ENCODE measurements at regions not wholly inside any gene's neighbourhood (a gene's known extent, or its start where the extent isn't known, plus 50 kb on each side); places are given as distances from the start of the nearest gene placed in this dataset.

- Histone ChIP-seq H3K4me3 (no peak overlapping the region), H3K27me3 (replicated peaks in 1 of 2; ENCODE audit: control insufficient read depth in 2 of 2, insufficient read depth in 2 of 2, low read length in 1 of 2) (no peaks in the 10 kb centered on the region), H3K4me1 (ENCODE audit: control insufficient read depth, insufficient read depth, low read length) (no peaks in the 10 kb centered on the region), H3K9ac (ENCODE audit: control insufficient read depth, insufficient read depth, low read length) (no peak overlapping the region), H3K4me2 (ENCODE audit: control insufficient read depth, insufficient read depth) (no peak overlapping the region), H3K79me2 (ENCODE audit: control insufficient read depth, insufficient read depth, low read length) (no peaks in the 10 kb centered on the region), H3K9me3 (replicated peaks; ENCODE audit: control insufficient read depth, insufficient read depth, low read length) (no peaks in the 10 kb centered on the region; the same call in 2 of the 3 replicates), H2AFZ (ENCODE audit: control insufficient read depth, low read depth, low read length) (no peak overlapping the region), H3K36me3 (ENCODE audit: control insufficient read depth in 2 of 2, insufficient read depth in 2 of 2, low read length in 1 of 2) (no peaks in the 10 kb centered on the region), H3K27ac (ENCODE audit: control insufficient read depth, insufficient read depth) (no peak overlapping the region), H4K20me1 (ENCODE audit: control insufficient read depth, insufficient read depth) (no peaks in the 10 kb centered on the region)
- POLR2A ChIA-PET, result interaction anchor here (0.6 kb wide), 1 partner anchor 439 kb away, joined by 3 read pairs; no protein-coding TSS in a partner anchor
- no TSS peak for BruUV-seq (replicated peaks)
- intact Hi-C loops (cut with micrococcal nuclease; ENCODE audit: unreplicated experiment), result no loop called here
- TF ChIP-seq EZH2 (IDR thresholded peaks at IDR 0.05; ENCODE audit: borderline replicate concordance, control insufficient read depth, low read depth, low read length) (no peak), RUNX3 (IDR thresholded peaks at IDR 0.05; ENCODE audit: low read length) (no peak), NBN (IDR thresholded peaks at IDR 0.05) (no peak), EED (IDR thresholded peaks at IDR 0.05; ENCODE audit: low read depth) (no peak), RBBP5 (conservative IDR thresholded peaks at IDR 0.05) (no peak), JUNB (IDR thresholded peaks at IDR 0.05) (no peak), MLLT1 (IDR thresholded peaks at IDR 0.05) (no peak), SREBF1 (IDR thresholded peaks at IDR 0.05; ENCODE audit: low read length) (no peak)
- TF ChIP-seq, protein P1, sequence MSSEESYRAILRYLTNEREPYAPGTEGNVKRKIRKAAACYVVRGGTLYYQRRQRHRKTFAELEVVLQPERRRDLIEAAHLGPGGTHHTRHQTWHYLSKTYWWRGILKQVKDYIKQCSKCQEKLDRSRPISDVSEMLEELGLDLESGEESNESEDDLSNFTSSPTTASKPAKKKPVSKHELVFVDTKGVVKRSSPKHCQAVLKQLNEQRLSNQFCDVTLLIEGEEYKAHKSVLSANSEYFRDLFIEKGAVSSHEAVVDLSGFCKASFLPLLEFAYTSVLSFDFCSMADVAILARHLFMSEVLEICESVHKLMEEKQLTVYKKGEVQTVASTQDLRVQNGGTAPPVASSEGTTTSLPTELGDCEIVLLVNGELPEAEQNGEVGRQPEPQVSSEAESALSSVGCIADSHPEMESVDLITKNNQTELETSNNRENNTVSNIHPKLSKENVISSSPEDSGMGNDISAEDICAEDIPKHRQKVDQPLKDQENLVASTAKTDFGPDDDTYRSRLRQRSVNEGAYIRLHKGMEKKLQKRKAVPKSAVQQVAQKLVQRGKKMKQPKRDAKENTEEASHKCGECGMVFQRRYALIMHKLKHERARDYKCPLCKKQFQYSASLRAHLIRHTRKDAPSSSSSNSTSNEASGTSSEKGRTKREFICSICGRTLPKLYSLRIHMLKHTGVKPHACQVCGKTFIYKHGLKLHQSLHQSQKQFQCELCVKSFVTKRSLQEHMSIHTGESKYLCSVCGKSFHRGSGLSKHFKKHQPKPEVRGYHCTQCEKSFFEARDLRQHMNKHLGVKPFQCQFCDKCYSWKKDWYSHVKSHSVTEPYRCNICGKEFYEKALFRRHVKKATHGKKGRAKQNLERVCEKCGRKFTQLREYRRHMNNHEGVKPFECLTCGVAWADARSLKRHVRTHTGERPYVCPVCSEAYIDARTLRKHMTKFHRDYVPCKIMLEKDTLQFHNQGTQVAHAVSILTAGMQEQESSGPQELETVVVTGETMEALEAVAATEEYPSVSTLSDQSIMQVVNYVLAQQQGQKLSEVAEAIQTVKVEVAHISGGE (CRISPR knock-in tag; IDR thresholded peaks at IDR 0.05), result no peak
- TF ChIP-seq, protein P2, sequence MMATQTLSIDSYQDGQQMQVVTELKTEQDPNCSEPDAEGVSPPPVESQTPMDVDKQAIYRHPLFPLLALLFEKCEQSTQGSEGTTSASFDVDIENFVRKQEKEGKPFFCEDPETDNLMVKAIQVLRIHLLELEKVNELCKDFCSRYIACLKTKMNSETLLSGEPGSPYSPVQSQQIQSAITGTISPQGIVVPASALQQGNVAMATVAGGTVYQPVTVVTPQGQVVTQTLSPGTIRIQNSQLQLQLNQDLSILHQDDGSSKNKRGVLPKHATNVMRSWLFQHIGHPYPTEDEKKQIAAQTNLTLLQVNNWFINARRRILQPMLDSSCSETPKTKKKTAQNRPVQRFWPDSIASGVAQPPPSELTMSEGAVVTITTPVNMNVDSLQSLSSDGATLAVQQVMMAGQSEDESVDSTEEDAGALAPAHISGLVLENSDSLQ (IDR thresholded peaks at IDR 0.05), result no peak
- TF ChIP-seq, protein P3, sequence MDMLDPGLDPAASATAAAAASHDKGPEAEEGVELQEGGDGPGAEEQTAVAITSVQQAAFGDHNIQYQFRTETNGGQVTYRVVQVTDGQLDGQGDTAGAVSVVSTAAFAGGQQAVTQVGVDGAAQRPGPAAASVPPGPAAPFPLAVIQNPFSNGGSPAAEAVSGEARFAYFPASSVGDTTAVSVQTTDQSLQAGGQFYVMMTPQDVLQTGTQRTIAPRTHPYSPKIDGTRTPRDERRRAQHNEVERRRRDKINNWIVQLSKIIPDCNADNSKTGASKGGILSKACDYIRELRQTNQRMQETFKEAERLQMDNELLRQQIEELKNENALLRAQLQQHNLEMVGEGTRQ (IDR thresholded peaks at IDR 0.05; ENCODE audit: borderline replicate concordance, low read depth, low read length), result no peak
- CTCF ChIA-PET, result interaction anchor here (0.6 to 1.1 kb wide), 2 partner anchors 12 to 108 kb away, joined by 3 to 4 read pairs; no protein-coding TSS in a partner anchor
- RAD21 ChIA-PET (ENCODE audit: unreplicated experiment), result interaction anchor here (0.6 kb wide), 1 partner anchor 899 kb away, joined by 3 read pairs; no protein-coding TSS in a partner anchor
- DNase-seq (ENCODE audit: low read depth, low spot score), result no peak
- no peak for FAIRE-seq
- SMC1A ChIA-PET (ENCODE audit: uncharacterized antibody, unreplicated experiment), result interaction anchor here (0.9 kb wide), 1 partner anchor 12 kb away, joined by 4 read pairs; no protein-coding TSS in a partner anchor
- no peak for ATAC-seq
- in situ Hi-C loops (cut with MboI), result no loop called here
- WGBS (ENCODE audit: insufficient coverage, insufficient replicate concordance, low lambda C conversion rate, missing lambda C conversion rate), result 25% methylated on average over 4 of the region's 4 CpGs
These were observed 87.2 kb upstream of the PDE5A start for GRCh38 chr4:119715490-119716445.

All from GM12878 (cell line).